ENCODE measurements at regions not wholly inside any gene's neighbourhood (a gene's known extent, or its start where the extent isn't known, plus 50 kb on each side); places are given as distances from the start of the nearest gene placed in this dataset.

GRCh38 chr10:71112138-71112785, 100.1 kb upstream of the UNC5B start:
- no peaks in the 10 kb centered on the region for H3K4me1 ChIP-seq (ENCODE audit: control insufficient read depth in 1 of 2, insufficient read depth in 2 of 2, low read depth in 1 of 2, low read length in 1 of 2)
- H3K27me3 ChIP-seq (ENCODE audit: insufficient read depth), result no peaks in the 10 kb centered on the region
- no peak overlapping the region for H3K4me2 ChIP-seq
- H3K4me3 ChIP-seq (ENCODE audit: low read depth in 2 of 2, low read length in 1 of 2), result no peak overlapping the region
- no peak overlapping the region for H3K9ac ChIP-seq
- DNase-seq, result no peak
- WGBS (ENCODE audit: low lambda C conversion rate), result 3% methylated on average over 2 of the region's 2 CpGs
- TF ChIP-seq FOSL2 (IDR thresholded peaks at IDR 0.05; ENCODE audit: borderline replicate concordance, low read depth) (no peak), GABPA (IDR thresholded peaks at IDR 0.05; ENCODE audit: low read depth) (no peak), YY1 (IDR thresholded peaks at IDR 0.05; ENCODE audit: low read depth) (no peak), MEF2A (IDR thresholded peaks at IDR 0.05; ENCODE audit: borderline replicate concordance, low read depth) (no peak), ELF1 (IDR thresholded peaks at IDR 0.05) (no peak), NFIC (IDR thresholded peaks at IDR 0.05; ENCODE audit: borderline replicate concordance) (no peak), EP300 (IDR thresholded peaks at IDR 0.05; ENCODE audit: borderline replicate concordance in 1 of 2, low read depth in 1 of 2, low read length in 1 of 2) (no peak), TEAD4 (IDR thresholded peaks at IDR 0.05; ENCODE audit: borderline replicate concordance, insufficient read depth) (no peak), RFX5 (IDR thresholded peaks at IDR 0.05; ENCODE audit: low read length) (no peak), JUND (IDR thresholded peaks at IDR 0.05) (no peak), EZH2phosphoT487 (IDR thresholded peaks at IDR 0.05; ENCODE audit: borderline replicate concordance, low read depth) (no peak), RAD21 (IDR thresholded peaks at IDR 0.05; ENCODE audit: low read length) (no peak), MXI1 (IDR thresholded peaks at IDR 0.05; ENCODE audit: low read depth, low read length) (no peak)
- TF ChIP-seq, protein P1, sequence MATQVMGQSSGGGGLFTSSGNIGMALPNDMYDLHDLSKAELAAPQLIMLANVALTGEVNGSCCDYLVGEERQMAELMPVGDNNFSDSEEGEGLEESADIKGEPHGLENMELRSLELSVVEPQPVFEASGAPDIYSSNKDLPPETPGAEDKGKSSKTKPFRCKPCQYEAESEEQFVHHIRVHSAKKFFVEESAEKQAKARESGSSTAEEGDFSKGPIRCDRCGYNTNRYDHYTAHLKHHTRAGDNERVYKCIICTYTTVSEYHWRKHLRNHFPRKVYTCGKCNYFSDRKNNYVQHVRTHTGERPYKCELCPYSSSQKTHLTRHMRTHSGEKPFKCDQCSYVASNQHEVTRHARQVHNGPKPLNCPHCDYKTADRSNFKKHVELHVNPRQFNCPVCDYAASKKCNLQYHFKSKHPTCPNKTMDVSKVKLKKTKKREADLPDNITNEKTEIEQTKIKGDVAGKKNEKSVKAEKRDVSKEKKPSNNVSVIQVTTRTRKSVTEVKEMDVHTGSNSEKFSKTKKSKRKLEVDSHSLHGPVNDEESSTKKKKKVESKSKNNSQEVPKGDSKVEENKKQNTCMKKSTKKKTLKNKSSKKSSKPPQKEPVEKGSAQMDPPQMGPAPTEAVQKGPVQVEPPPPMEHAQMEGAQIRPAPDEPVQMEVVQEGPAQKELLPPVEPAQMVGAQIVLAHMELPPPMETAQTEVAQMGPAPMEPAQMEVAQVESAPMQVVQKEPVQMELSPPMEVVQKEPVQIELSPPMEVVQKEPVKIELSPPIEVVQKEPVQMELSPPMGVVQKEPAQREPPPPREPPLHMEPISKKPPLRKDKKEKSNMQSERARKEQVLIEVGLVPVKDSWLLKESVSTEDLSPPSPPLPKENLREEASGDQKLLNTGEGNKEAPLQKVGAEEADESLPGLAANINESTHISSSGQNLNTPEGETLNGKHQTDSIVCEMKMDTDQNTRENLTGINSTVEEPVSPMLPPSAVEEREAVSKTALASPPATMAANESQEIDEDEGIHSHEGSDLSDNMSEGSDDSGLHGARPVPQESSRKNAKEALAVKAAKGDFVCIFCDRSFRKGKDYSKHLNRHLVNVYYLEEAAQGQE (IDR thresholded peaks at IDR 0.05; ENCODE audit: low read depth, low read length), result no peak
- TF ChIP-seq, protein P2, sequence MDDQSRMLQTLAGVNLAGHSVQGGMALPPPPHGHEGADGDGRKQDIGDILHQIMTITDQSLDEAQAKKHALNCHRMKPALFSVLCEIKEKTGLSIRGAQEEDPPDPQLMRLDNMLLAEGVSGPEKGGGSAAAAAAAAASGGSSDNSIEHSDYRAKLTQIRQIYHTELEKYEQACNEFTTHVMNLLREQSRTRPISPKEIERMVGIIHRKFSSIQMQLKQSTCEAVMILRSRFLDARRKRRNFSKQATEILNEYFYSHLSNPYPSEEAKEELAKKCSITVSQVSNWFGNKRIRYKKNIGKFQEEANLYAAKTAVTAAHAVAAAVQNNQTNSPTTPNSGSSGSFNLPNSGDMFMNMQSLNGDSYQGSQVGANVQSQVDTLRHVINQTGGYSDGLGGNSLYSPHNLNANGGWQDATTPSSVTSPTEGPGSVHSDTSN (IDR thresholded peaks at IDR 0.05), result no peak
- TF ChIP-seq, protein P3, sequence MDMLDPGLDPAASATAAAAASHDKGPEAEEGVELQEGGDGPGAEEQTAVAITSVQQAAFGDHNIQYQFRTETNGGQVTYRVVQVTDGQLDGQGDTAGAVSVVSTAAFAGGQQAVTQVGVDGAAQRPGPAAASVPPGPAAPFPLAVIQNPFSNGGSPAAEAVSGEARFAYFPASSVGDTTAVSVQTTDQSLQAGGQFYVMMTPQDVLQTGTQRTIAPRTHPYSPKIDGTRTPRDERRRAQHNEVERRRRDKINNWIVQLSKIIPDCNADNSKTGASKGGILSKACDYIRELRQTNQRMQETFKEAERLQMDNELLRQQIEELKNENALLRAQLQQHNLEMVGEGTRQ (IDR thresholded peaks at IDR 0.05; ENCODE audit: borderline replicate concordance, low read depth, low read length), result no peak
- no peaks in the 10 kb centered on the region for H3F3A ChIP-seq (replicated peaks; ENCODE audit: insufficient read depth)
- 0 out of 2 replicates have a peak, but pooled peaks cover 3% of the 10 kb centered on the region for H3K9me2 ChIP-seq
- ChIA-PET CTCF (no interaction called here), POLR2A (no interaction called here)
- no peaks in the 10 kb centered on the region for H4K20me1 ChIP-seq (ENCODE audit: insufficient read depth)
- H3K9me3 ChIP-seq, result no peaks in the 10 kb centered on the region
- no peak overlapping the region for H2AFZ ChIP-seq (ENCODE audit: low read depth)
- no peaks in the 10 kb centered on the region for H3K36me3 ChIP-seq (replicated peaks in 1 of 2; ENCODE audit: control insufficient read depth in 1 of 2, insufficient read depth in 2 of 2, low read length in 1 of 2)
- H3K27ac ChIP-seq (ENCODE audit: low read depth in 2 of 2, low read length in 1 of 2), result no peak overlapping the region
- H3K79me2 ChIP-seq (ENCODE audit: insufficient read depth), result no peaks in the 10 kb centered on the region
